ENCODE measurements at regions not wholly inside any gene's neighbourhood (a gene's known extent, or its start where the extent isn't known, plus 50 kb on each side); places are given as distances from the start of the nearest gene placed in this dataset.

GRCh38 chr7:22663721-22664120, 63.3 kb upstream of the IL6 start:
- no peaks in the 10 kb centered on the region for H3K4me1 Mint-ChIP-seq
- Histone ChIP-seq H3K4me3 (no peak overlapping the region), H3K27ac (no peak overlapping the region), H3K9ac (no peak overlapping the region), H3K9me3 (ENCODE audit: low read depth) (no peaks in the 10 kb centered on the region), H2AFZ (replicated peaks) (no peak overlapping the region), H4K20me1 (ENCODE audit: low read depth) (no peaks in the 10 kb centered on the region), H3K4me2 (no peak overlapping the region), H3K4me1 (no peaks in the 10 kb centered on the region), H3F3A (ENCODE audit: low read depth) (no peaks in the 10 kb centered on the region), H3K27me3 (no peaks in the 10 kb centered on the region), H3K79me2 (ENCODE audit: low read depth) (no peaks in the 10 kb centered on the region), H3K36me3 (no peaks in the 10 kb centered on the region)
- no peaks in the 10 kb centered on the region for H3K27me3 Mint-ChIP-seq (ENCODE audit: insufficient read depth, low read depth)
- H3K36me3 Mint-ChIP-seq = no peaks in the 10 kb centered on the region
- no peak overlapping the region for H3K4me3 Mint-ChIP-seq
- no peak overlapping the region for H3K27ac Mint-ChIP-seq
- DNase-seq (ENCODE audit: low spot score) = no peak
- TF ChIP-seq EZH2phosphoT487 (IDR thresholded peaks at IDR 0.05) = no peak
- TF ChIP-seq EZH2 (IDR thresholded peaks at IDR 0.05) = no peak
- H3K9me3 Mint-ChIP-seq = no peaks in the 10 kb centered on the region

- Mint-ChIP-seq H3K36me3 (no peaks in the 10 kb centered on the region), H3K4me3 (no peak overlapping the region), H3K9me3 (no peaks in the 10 kb centered on the region), H3K4me1 (no peaks in the 10 kb centered on the region), H3K27me3 (ENCODE audit: insufficient read depth, low read depth) (no peaks in the 10 kb centered on the region), H3K27ac (no peak overlapping the region)
- Histone ChIP-seq H4K20me1 (ENCODE audit: low read depth) (no peaks in the 10 kb centered on the region), H3F3A (ENCODE audit: low read depth) (no peaks in the 10 kb centered on the region), H3K4me1 (no peaks in the 10 kb centered on the region), H3K79me2 (ENCODE audit: low read depth) (no peaks in the 10 kb centered on the region), H3K27ac (no peak overlapping the region), H3K9ac (no peak overlapping the region), H3K4me3 (no peak overlapping the region), H3K36me3 (no peaks in the 10 kb centered on the region), H3K4me2 (no peak overlapping the region), H3K27me3 (no peaks in the 10 kb centered on the region), H3K9me3 (ENCODE audit: low read depth) (no peaks in the 10 kb centered on the region), H2AFZ (replicated peaks) (no peak overlapping the region)
- DNase-seq (ENCODE audit: low spot score) = no peak
- no peak for TF ChIP-seq EZH2 (IDR thresholded peaks at IDR 0.05)
- no peak for TF ChIP-seq CTCF (IDR thresholded peaks at IDR 0.05)
- TF ChIP-seq EZH2phosphoT487 (IDR thresholded peaks at IDR 0.05) = no peak
Observed at GRCh38 chr7:22663357-22663718, 63.7 kb upstream of the IL6 start.

- no peak overlapping the region for H3K27ac ChIP-seq
- H3K9ac ChIP-seq = no peak overlapping the region
Observed at GRCh38 chr7:22662556-22663356, 64.2 kb upstream of the IL6 start.

More at GRCh38 chr7:22662556-22663356, 64.2 kb upstream of the IL6 start:
- no peaks in the 10 kb centered on the region for H3F3A ChIP-seq (ENCODE audit: low read depth)
- H3K79me2 ChIP-seq (ENCODE audit: low read depth) = no peaks in the 10 kb centered on the region
- H3K4me3 ChIP-seq = no peak overlapping the region
- H3K27me3 Mint-ChIP-seq (ENCODE audit: insufficient read depth, low read depth) = no peaks in the 10 kb centered on the region
- no peaks in the 10 kb centered on the region for H3K27me3 ChIP-seq
- no peaks in the 10 kb centered on the region for H3K36me3 Mint-ChIP-seq
- H3K4me2 ChIP-seq = no peak overlapping the region
- H2AFZ ChIP-seq (replicated peaks) = no peak overlapping the region
- no peak overlapping the region for H3K4me3 Mint-ChIP-seq
- no peak for DNase-seq (ENCODE audit: low spot score)
- no peaks in the 10 kb centered on the region for H3K4me1 ChIP-seq
- no peaks in the 10 kb centered on the region for H3K36me3 ChIP-seq
- H3K27ac Mint-ChIP-seq = no peak overlapping the region
- TF ChIP-seq EZH2 (IDR thresholded peaks at IDR 0.05) (no peak), EZH2phosphoT487 (IDR thresholded peaks at IDR 0.05) (no peak), CTCF (IDR thresholded peaks at IDR 0.05) (no peak)
- H3K9me3 Mint-ChIP-seq = no peaks in the 10 kb centered on the region
- H3K9me3 ChIP-seq (ENCODE audit: low read depth) = no peaks in the 10 kb centered on the region
- no peaks in the 10 kb centered on the region for H3K4me1 Mint-ChIP-seq
- H4K20me1 ChIP-seq (ENCODE audit: low read depth) = no peaks in the 10 kb centered on the region
